GM19468 (cell line): ENCODE measurements at regions not wholly inside any gene's neighbourhood (a gene's known extent, or its start where the extent isn't known, plus 50 kb on each side); places are given as distances from the start of the nearest gene placed in this dataset.

Experiments used
- ATAC-seq: cut with Tn5 transposase; IDR thresholded peaks from one replicate; pipeline ENCODE4 v1.9.1; 2021; ENCODE audit warnings: mild to moderate bottlenecking, moderate library complexity, moderate number of reproducible peaks; ENCODE audit not compliant: unreplicated experiment; ENCODE audit errors: extremely low read depth

GRCh38 chr12:82176026-82176425, 182.2 kb downstream of the CCDC59 start:
- ATAC-seq, result no peak

GRCh38 chr12:82174936-82175335, 183.3 kb downstream of the CCDC59 start:
- ATAC-seq, result no peak

- no peak for ATAC-seq
These were observed 183.8 kb downstream of the CCDC59 start for GRCh38 chr12:82174383-82174782.

DNA sequence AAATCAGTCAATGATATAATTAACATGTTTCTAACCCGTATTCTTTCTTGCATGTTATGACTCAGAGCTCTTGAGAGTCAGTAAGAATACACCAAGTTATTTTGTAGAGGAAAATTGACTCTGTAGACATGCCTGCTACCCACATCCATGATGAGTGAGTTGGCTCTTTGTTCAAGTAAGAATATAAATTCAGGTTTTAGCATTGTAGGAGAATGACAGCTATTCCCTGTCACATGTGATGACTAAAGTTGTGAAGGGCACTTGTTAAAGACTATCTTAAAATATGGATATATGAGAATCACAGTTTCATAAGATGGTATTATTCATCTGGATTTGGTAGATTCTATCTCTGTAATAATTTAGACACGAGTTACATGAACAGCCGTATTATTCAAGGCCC, 209.1 kb downstream of the CCDC59 start:
- no peak for ATAC-seq

DNA sequence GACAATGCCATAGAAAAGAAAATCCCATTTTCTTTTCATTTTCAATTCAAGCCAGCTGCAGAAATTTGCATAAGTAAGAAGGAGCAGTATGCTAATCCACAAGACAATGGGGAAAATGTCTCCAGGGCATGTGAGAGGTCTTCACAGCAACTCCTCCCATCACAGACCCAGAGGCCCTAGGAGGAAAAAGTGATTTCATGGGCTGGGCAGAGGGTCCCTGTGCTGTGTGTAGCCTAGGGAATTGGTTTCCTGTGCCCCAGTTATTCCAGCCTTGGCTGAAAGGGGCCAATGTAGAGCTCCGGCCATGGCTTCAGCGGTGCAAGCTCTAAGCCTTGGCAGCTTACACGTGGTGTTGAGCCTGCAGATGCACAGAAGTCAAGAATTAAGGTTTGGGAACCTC, 211.4 kb downstream of the CCDC59 start:
- no peak for ATAC-seq

- ATAC-seq, result no peak
These were observed 213.7 kb downstream of the CCDC59 start for GRCh38 chr12:82144505-82144904.

DNA sequence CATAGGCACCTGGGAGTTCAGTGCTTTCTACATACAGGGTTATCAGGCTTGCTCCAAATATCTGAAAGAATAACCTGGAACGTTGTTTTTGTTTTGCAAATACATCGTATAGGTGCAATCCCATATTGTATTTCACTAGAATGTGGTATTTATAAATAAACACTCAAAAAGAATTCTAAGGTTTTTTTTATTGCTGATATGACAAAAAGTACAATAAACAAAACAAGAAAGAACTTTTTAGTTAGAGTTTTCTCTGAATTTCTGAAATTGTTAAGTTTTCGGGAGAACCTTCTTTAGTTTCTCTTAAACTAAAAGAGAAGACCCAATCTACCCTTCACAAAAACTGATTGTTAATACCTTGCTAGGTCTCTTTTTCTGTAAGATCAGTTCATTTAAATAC, 225.8 kb downstream of the CCDC59 start:
- ATAC-seq, result no peak

- ATAC-seq, result no peak
These were observed 227.4 kb downstream of the CCDC59 start for GRCh38 chr12:82130762-82131161.

GRCh38 chr12:82124711-82125380, 233.3 kb downstream of the CCDC59 start:
- ATAC-seq, result no peak

GRCh38 chr12:82121545-82121944, 236.6 kb downstream of the CCDC59 start:
- ATAC-seq, result no peak

- no peak for ATAC-seq
These were observed 237.3 kb downstream of the CCDC59 start for GRCh38 chr12:82120901-82121300.

GRCh38 chr12:82109243-82109642, 248.9 kb downstream of the CCDC59 start:
- ATAC-seq, result no peak

GRCh38 chr12:82108615-82109014, 249.6 kb downstream of the CCDC59 start:
- no peak for ATAC-seq

DNA sequence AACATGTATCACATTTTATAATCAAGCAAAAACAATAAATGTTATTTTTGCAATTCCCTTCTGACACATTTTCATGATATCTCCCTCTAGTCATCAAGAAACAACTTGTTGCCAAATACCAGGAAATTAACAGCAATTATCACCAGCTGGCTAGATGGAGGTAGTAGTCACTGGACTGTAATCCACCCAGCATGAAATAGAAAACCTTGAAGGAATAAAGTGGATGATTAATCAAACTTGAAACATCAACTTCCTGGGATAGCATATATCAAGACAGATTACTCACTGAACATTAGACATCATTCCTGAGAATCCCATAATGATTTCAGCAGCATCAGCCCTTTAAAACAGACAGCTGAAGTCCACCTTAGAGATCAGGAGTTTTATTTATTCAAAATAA, 259.0 kb downstream of the CCDC59 start:
- ATAC-seq, result no peak

- no peak for ATAC-seq
These were observed 260.3 kb downstream of the CCDC59 start for GRCh38 chr12:82097877-82098276.

DNA sequence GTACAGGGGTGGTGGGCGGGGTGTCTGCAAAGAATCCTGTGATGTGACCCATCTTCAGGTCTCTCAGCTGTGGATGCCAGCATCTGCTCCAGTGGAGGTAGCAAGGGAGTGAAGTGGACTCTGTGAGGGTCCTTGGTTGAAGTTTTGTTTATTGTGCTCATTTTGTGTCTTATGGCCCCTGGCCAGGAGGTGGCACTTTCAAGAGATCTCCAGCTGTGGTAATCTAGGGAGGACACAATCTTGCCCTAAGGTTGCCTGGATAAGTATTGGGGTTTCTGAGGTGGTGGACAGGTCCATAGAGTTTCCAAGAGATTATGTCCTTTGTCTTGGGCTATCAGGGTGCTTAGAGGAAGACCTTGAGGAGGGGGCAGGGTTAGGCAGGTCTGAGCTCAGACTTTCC, 260.7 kb downstream of the CCDC59 start:
- no peak for ATAC-seq

- no peak for ATAC-seq
These were observed 268.0 kb downstream of the CCDC59 start for GRCh38 chr12:82090165-82090564.

- no peak for ATAC-seq
These were observed 268.6 kb downstream of the CCDC59 start for GRCh38 chr12:82089369-82090121.

GRCh38 chr12:82082501-82082900, 275.7 kb downstream of the CCDC59 start:
- ATAC-seq, result no peak

DNA sequence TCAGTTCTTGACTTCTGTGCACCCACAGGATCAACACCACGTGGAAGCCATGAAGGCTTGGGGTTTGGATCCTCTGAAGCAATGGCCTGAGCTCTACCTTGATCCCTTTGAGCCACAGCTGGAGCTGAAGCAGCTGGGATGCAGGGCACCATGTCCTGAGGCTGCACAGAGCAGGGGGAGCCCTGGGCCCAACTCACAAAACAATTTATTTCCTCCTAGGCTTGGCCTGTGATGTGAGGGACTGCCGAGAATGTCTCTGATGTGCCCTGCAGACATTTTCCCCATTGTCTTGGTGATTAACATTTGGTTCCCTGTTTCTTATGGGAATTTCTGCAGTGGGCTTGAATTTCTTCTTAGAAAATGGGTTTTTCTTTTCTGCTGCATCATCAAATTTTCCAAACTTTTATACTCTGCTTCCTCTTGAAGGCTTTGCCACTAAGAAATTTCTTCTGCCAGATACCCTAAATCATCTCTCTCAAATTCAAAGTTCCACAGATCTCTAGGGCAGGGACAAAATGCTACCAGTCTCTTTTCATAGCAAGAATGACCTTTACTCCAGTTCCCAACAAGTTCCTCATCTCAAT, 288.2 kb downstream of the CCDC59 start:
- no peak for ATAC-seq

- ATAC-seq, result no peak
These were observed 299.0 kb upstream of the PPFIA2 start for GRCh38 chr12:82058197-82058596.

DNA sequence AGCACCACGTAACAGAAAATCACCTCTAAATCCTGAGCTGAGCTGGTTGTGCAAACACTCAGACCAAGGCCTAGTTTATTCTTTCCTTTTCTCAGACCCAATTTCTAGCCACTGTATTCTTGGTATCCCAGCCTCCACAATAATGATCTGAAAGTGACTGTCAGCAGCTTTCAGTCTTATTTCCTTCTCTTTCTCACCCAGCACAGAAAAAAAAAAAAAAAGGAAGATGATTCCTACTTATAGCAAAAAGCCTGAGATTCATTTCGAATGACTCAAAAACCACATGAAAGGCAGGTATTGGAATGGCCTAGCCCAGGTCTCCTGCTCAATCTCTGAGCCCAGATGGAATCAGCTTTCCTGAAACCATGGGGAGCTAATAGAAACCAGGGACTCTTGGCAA, 298.6 kb upstream of the PPFIA2 start:
- no peak for ATAC-seq
